Stimulated activated CD8-positive, alpha-beta memory T cell treated with anti-CD3 and anti-CD28 coated beads, Interleukin-15, amount 100 ng/mL, for 4 hours (primary cell): ENCODE measurements at regions not wholly inside any gene's neighbourhood (a gene's known extent, or its start where the extent isn't known, plus 50 kb on each side); places are given as distances from the start of the nearest gene placed in this dataset.
A peak's percentile ranks its signal among the peaks of the same experiment; 100 is the strongest.

Source experiments
- DNase-seq, 2 donors: peaks; one replicate each; pipeline ENCODE4 v3.0.0-alpha.2; 2020; ENCODE audit warnings: low read depth in 2 of 2

DNA sequence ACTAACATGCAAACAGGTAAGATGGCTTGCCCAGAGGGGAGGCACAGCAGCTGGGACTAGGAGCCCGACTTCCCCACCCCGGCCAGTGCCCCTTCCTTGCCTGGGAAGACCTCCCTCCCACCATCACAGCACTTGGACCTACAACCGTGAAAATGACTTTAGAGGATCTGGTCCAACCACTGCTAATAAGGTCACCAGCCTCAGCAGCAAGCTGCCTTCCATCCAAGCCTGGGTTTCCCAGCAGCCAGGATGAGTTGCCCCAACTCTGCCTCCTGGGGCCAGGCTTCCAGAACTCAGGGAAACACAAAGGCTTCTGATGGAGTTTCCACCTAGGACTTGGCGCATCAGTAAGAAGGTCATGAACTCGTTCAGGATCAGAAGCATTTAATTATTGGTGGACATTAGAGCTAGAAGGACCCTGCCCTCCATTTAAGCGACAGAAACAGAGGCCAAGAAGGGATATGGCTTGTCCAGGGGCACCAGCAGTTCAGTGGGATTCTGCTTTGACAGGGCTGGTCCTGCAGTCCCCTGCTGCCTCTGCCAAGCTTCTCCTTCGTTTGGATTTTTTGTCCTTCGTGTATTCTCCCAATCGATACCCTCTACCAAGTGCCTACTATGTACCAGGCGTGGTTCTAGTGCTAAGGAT lies 403.0 kb upstream of the ID2 start:
- DNase-seq: no peak

DNA sequence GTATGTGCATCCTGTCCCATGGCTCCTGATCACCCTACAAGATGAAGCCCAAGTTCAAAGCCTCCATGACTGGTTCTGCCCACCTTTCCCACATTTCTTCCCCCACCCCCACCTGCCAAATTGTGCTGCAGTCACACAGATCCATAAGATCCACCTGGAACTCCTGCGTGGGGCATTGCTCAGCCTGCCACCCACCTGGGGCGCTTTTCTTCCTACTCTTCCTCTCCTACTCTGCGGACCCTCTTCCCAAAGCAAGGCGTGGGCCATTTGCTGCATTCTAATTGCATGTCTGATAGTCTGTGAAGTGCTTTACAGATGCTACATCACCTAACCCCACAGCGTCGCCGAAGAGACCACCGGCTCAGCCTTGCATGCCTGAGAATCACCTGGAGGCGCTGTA lies 402.4 kb upstream of the ID2 start:
- DNase-seq: no peak

GRCh38 chr2:8281234-8281633 lies 400.6 kb upstream of the ID2 start:
- DNase-seq: no peak

- no peak for DNase-seq
These were observed 399.7 kb upstream of the ID2 start for GRCh38 chr2:8281950-8282857.

DNA sequence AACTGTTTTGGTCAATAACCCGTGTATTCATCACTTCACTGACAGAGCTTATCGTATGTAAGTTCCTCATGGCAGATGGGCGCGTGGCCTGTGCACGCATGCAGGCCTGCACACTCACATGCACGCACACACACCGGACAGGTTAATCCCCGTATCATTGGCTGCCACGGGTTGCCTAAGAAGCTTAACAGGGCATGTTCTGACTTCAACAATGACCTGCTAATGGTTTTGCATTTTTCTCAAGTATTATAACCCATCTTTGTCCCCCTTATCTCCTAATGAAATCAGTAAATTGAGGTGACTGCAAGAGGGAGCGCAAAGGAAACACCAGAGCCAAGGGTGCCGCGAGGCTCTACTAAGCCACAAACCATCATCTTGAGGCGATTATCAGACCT lies 399.0 kb upstream of the ID2 start:
- no peak for DNase-seq

DNA sequence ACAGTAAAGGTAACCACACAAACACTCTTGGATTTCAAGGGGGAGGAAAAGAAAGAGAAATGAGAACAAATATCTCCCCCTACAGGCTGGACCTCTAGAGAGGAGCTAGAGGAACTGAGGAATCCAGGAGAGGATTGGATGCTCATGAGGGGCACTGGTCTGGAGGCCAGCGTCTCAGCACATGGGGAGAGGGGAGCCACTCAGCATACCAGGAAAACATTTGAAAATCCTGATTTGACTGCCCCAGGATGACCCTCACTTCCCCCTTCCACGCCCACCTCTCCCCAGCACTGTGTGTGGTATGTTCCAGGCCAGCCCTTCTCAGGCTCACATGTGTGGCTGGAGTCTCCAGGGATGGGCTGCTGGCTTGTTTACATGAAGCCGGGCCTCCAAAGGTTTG lies 396.8 kb upstream of the ID2 start:
- no peak for DNase-seq

- no peak for DNase-seq
These were observed 396.0 kb upstream of the ID2 start for GRCh38 chr2:8285898-8286297.

- no peak for DNase-seq
These were observed 393.6 kb upstream of the ID2 start for GRCh38 chr2:8288206-8288605.

DNA sequence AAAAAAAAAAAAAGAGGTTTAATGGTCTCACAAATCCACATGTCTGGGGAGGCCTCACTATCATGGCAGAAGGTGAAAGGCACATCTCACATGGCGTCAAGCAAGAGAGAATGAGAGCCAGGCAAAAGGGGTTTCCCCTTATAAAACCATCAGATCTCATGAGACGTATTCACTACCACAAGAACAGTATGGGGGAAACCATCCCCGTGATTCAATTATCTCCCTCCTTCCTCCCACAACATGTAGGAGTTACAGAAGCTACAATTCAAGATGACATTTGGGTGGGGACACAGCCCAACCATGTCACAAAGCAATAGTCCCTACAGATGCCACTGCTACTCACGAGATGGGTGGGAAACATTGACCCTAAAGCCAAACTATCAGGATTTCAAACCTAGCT lies 392.7 kb upstream of the ID2 start:
- no peak for DNase-seq

DNA sequence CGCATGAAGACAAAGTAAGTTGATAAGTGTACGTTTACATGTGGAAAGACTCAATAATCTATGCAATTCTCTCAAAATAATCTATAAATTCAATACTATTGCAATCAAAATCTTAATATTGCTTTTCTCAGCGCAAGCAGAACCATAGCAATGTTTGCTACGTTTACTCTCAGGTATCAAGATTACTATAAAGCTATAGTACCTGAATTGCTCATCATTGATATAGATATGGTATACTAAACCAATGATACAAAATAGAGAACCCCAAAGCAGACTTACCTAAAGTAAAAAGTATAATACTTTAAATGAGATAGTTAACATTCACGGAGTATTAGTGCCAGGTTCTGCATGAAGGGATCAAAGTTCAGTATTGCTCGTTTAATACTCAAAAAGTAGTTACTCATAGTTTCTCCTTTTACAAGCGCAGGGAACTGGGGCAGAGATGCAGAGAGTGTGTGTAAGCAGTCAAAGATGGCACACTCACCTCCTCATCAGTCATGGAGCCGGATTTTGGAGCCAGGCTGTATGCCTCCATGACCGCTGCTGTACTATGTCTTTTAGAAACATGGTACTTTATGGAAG lies 391.0 kb upstream of the ID2 start:
- DNase-seq: no peak

DNA sequence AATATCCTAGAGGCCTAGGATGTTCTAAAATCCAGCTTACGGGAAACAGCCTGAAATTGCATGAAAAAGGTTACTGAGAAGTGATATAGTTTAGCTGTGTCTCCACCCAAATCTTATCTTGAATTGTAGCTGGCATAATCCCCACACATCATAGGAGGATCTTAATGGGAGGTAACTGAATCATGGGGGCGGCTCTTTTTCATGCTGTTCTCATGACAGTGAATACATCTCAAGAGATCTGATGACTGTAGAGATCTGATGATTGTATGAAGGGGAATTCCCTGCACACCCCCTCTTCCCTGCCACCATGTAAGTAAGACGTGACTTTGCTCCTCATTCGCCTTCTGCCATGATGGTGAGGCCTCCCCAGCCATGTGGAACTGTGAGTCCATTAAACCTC lies 385.6 kb upstream of the ID2 start:
- DNase-seq: no peak

- no peak for DNase-seq
These were observed 384.3 kb upstream of the ID2 start for GRCh38 chr2:8297376-8298231.

- DNase-seq: no peak
These were observed 383.1 kb upstream of the ID2 start for GRCh38 chr2:8298783-8299182.

GRCh38 chr2:8300216-8300615 lies 381.6 kb upstream of the ID2 start:
- DNase-seq: no peak

DNA sequence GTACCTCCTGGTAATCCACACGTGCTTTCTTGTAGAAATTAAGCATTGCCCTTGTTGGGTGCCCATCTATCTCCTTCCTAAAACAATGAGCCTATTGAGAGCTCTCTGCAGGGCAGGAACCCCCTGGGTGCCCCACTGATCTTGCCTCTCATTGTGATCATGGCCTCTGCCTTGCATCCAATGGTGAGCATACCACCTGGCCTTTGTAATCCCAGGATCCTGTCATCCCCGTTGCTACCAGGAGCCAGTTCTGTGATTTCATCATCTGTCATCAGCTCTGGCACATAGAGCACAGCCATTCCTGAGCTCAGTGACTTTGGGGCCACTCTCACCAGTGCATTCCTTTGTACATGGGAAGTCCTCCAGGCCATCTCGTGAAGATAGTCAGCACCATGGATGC lies 381.0 kb upstream of the ID2 start:
- DNase-seq: no peak

- DNase-seq: peak; percentile 52 to 63
These were observed 378.5 kb upstream of the ID2 start for GRCh38 chr2:8303322-8303832.

DNA sequence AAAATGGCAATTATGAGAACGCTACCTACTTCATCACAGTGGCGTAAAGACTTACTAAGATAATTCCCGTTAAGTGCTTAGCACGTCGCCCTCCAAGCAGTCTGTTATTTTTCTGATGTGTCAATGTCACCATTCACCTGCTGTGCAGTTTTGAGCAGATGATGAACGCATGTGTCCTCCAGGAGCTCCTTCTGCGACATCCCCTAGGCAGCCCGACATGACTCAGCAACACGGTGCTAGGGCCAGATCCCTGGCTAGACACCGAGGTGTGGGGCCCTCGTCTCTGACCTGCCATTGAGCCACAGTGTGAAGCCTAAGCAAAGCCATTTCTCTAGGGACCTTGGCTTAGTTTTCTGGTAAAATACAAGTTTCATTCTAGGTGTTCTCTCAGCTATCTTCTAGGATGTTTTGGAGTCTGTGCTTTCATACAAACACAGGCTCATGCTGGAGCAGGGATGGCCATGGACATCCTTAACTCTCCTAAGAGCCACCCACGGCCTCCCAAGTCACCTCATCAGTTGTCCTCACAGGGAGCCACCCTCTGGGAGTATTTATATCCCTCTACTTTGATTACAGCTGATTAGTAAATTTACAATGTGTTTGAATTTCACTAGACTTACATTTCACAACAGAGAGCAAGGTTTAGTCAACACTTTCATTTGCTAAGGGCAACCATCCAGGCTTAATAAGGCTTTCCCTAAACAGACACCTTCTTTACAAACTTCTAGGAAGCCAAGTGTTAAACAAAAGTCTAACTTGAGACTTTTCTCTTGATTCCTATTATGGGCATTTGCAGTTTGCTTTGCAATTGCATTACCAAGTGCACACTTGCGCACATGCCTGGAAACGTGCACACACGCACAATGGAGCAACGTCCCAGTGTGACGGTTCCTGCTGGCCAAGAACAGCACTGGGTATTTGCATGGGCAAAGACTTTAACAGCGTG lies 376.8 kb upstream of the ID2 start:
- DNase-seq: no peak

DNA sequence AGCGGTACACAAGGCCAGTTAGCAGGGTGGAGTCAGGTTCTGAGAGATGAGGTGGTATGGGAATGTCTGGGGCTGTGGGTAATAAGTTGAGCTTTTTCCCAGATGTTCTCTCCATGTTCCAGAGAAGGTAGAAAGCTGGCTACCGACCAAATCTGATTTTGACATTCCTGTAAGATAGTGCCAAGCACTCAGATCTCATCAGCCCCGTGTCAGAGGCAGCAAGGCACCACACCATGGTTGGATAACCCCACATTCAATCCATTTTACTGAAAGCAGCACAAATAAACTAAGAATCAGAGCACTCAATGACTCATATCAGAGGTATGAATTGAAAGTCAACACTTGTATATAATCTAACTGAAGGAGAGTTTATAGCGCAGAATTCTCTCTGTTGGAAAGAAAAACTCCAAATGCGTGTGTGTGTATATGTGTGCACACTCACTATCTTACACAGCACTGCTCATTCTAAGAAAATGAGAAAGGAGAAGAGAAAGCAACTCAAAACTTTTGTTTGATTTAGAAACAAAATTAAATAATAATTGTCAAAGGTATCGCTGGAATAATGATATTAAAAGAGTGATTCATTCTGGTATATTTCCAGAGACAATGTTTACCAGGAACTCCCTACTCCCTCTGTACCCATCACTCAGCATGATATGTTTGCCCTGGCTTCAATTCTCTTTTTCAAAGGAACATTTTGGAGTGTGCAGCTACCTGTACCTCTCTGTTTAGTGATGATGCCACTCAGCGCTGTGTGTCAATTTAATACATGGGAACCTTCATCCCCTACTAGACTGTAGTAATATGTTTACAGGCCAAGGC lies 375.1 kb upstream of the ID2 start:
- DNase-seq: no peak

- no peak for DNase-seq
These were observed 374.2 kb upstream of the ID2 start for GRCh38 chr2:8307606-8308180.
